GM19372 (cell line): ENCODE measurements at regions not wholly inside any gene's neighbourhood (a gene's known extent, or its start where the extent isn't known, plus 50 kb on each side); places are given as distances from the start of the nearest gene placed in this dataset.

Source experiments
- ATAC-seq: cut with Tn5 transposase; IDR thresholded peaks from one replicate; pipeline ENCODE4 v1.9.1; 2021; ENCODE audit warnings: mild to moderate bottlenecking, low read depth, moderate library complexity; ENCODE audit not compliant: unreplicated experiment

GRCh38 chr18:24560511-24560981, 100.1 kb downstream of the HRH4 start:
- no peak for ATAC-seq

GRCh38 chr18:24561369-24561965, 101.0 kb downstream of the HRH4 start:
- no peak for ATAC-seq

DNA sequence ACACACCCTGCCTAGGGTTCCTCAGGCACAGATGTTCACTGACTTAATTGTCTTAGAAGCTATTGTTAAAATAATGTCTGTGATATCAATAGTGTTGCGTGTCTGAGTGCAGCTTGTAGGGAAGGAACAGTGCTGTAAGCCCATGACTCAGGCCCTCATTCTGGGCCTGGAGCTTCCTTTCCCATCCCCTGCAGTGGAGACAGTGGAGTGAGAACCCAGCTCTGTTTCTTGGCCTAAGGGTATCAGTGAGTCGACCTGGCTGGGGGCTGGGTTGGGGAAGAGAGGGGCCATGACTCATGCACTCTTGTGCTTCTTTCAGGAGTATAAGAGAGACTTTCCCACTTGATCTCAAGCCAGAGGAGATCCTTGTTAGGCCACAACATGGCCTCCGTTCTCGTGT, 106.8 kb downstream of the HRH4 start:
- ATAC-seq: no peak

GRCh38 chr18:24570716-24571115, 110.3 kb downstream of the HRH4 start:
- ATAC-seq: no peak

- ATAC-seq: no peak
Observed at GRCh38 chr18:24582771-24583170, 122.3 kb downstream of the HRH4 start.

GRCh38 chr18:24584205-24584604, 123.8 kb downstream of the HRH4 start:
- ATAC-seq: no peak

- ATAC-seq: no peak
Observed at GRCh38 chr18:24584813-24585212, 124.4 kb downstream of the HRH4 start.

- no peak for ATAC-seq
Observed at GRCh38 chr18:24585996-24586566, 125.6 kb downstream of the HRH4 start.

- ATAC-seq: no peak
Observed at GRCh38 chr18:24586662-24587360, 126.4 kb downstream of the HRH4 start.

GRCh38 chr18:24588440-24588839, 128.0 kb downstream of the HRH4 start:
- no peak for ATAC-seq

DNA sequence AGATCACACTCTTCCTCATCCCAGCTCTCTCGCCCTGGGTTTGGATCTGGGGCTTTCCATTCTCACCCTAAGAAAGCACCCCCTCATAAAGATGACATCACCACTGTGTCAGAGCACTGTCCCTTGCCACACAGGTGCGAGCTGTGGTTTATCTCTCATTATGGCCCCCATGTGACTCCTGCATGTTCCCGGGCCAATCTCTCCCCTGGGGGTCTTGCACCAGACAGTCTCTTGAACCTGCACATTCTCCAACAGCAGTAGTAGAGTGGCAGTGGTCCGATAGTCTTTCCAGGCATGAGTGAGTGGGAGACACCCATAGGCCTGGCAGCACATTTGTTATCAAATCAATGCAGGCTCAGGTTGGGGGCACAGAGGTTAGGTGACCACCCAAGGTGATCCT, 130.5 kb downstream of the HRH4 start:
- ATAC-seq: no peak

DNA sequence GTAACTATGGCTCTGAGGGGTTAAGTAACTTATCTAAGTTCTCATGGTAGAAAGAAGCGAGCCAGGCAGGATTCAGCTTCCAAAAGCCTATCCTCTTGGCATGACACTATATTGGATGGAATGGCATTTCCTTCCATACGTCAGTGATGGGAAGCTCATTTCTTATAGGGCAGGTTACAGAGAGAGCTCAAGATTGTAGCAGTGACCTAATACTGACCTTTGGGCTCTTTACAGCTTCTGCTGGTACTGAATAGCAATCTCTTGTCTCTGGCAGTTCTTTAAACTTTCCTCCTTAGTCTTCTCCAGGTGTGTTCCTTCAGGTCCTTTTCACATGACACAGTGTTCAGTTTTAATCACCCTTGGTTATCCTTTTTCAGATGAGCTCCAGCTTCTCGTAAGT, 133.0 kb downstream of the HRH4 start:
- no peak for ATAC-seq

GRCh38 chr18:24593886-24594285, 133.4 kb downstream of the HRH4 start:
- no peak for ATAC-seq

DNA sequence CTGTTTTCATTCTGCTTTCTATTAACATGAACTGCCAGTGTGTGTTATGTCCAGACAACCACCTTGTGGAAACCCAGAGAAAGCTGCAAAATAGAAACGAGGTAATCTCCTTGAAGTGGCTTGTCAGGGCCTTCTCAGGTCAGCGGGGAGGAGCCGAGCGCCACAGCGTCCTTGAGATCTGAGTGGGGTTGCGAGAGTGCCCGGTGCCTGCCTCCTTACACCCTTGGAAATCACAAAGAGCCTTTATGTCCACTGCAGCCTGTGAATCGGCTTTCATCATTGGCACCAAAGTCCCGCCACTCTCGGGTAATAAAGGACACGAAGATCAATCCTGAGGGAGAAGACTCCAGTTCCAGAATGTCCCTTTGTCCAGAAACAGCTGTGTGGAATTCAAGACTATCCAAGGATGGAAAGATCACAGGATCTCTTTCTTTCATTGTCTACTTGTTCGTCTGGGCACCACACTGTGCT, 135.2 kb downstream of the HRH4 start:
- no peak for ATAC-seq

DNA sequence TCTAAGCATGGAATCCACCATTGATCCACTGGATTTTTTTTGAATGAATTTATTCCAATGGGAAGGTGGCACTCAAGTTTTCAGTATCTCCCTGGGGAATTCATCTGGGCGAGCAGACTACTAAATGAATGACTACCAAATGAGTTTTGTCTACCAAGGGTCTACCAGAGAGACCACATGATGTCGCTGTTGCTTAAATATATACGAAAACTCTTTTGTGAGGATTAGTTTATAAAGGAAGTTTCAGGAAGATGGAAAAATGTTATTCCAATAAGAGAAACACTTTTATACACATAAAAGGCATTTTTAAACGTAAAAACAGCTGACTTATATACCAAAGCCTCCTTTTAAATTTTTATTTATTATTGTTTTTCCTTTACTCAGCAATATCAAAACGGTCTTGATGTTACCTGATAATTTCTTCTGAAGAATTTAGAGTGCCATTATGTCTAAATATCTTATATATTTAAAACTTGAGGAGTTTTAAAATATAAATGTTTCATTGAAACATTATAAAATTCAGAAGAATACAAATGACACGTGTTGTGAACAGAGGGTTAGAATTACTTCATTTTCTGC, 139.7 kb downstream of the HRH4 start:
- ATAC-seq: no peak

DNA sequence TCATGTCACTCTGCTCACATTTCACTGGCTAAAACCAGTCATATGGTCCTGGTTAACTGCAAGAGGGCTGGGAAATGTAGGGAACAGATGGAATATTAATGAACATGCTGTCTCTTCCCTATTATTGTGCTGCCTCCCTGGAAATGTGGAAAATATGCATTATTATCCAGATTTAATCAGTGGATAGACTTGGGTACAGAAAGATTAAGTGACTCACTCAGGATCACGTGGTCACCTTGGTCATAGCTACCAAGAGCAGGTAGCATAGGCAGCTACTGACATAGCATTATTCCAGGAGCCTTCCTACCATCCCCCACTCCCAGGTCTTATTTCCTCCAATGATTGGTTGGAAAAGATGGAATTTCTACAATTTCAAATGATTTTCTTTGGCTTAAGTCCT, 141.1 kb downstream of the HRH4 start:
- ATAC-seq: no peak

DNA sequence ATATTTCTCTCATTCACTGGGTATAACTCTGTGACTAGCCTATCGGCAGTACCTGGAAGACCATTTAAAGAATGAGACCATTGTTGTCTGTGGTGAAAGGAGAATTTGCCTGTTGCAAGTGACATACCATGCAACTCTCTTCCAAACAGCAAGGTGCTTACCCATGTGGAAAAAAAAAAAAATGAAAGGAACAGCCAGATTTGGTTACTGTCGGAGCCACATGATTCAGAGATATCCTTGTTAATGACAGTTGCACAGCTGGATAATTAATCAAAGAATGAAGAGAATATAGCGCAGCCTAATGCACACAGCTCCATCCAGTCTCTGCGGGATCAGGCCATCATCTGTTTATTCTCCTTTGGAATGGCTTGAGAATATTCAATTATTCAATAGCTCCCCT, 141.8 kb downstream of the HRH4 start:
- ATAC-seq: no peak

GRCh38 chr18:24603151-24603550, 142.7 kb downstream of the HRH4 start:
- ATAC-seq: no peak

GRCh38 chr18:24605444-24605843, 145.0 kb downstream of the HRH4 start:
- ATAC-seq: no peak

DNA sequence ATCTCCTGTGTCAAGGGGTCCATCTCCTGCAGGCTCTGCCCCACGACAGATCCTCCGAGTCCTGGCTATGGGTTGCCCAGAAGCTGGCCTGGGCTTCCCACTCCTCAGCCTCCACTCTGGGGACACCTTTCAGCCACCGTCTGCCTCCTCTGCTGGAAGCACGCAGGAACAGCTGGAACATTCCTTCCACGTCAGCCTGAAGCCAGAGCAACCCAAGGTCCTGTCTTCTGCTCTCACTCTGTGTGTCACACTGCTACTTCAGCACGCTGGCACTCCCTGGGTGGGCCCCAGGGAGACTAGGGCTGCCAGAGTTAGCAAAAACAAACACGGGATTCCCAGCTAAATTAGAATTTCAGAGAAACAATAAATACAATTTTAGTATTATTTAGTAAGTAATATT, 148.8 kb downstream of the HRH4 start:
- ATAC-seq: no peak

DNA sequence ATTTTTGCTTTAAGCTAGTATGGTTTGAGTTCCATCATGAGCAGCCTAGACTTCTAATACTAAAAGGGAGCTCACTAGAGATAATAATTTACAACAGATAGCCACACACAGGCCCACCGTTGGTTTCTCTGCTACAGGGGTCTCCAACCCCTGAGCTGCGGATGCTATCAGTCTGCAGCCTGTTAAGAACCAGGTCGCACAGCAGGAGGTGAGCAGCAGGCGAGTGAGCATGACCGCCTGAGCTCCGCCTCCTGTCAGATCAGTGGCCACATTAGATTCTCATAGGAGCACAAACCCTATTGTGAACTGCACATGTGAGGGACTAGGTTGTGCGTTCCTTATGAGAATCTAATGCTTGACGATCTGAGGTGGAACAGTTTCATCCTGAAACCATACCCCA, 150.6 kb downstream of the HRH4 start:
- ATAC-seq: no peak
